Fibroblast of pulmonary artery (primary cell): ENCODE measurements at regions not wholly inside any gene's neighbourhood (a gene's known extent, or its start where the extent isn't known, plus 50 kb on each side); places are given as distances from the start of the nearest gene placed in this dataset.

Source experiments
- DNase-seq: peaks from one replicate; pipeline ENCODE4 v3.0.0-alpha.2; 2010; ENCODE audit warnings: low read depth
- H3K4me3 ChIP-seq: replicated peaks from 2 replicates; pipeline ENCODE4 v1.5.1; 2011; ENCODE audit warnings: low read depth, mild to moderate bottlenecking, control low read depth, low read length, moderate library complexity
- CTCF ChIP-seq: IDR thresholded peaks from 2 replicates; pipeline ENCODE4 v1.5.1; 2011; ENCODE audit warnings: mild to moderate bottlenecking, control low read depth, low read length, inconsistent platforms; ENCODE audit errors: missing control alignments

DNA sequence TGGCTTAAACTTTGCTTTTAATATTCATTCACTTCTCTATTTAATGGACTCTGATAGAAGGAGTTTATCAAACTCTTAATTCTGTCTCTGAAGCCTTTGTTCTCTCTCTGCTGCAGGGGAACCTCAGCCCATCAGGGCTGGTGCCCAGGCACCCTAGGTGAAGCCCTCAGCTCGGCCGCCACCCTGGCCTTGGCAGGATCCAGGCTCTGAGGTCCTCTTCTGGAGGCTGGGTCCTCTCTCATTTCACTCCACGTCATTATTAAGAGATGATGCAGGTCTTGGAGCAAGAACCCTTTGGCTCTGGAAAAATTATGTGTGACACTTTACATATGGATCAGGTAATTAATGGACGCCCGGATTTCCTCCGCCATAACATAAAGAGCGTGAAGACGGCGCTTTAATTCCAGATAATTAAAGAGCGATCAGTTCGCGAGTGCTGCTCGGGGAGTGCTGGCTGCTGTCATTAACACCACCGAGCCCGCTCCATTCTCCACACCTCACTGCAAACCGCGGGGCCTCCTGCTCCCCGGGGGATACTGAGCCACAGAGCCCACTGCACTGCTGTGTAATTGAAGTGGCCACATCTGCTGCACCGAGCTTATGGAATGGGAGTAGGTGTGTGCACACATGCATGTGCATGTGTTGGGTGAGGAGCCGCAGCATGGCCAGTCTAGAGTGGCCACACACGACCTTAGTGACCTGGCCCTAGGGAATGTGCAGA is 259.4 kb upstream of the TNRC6C start:
- DNase-seq = no peak
- TF ChIP-seq CTCF = no peak
- H3K4me3 ChIP-seq = no peak overlapping the region

DNA sequence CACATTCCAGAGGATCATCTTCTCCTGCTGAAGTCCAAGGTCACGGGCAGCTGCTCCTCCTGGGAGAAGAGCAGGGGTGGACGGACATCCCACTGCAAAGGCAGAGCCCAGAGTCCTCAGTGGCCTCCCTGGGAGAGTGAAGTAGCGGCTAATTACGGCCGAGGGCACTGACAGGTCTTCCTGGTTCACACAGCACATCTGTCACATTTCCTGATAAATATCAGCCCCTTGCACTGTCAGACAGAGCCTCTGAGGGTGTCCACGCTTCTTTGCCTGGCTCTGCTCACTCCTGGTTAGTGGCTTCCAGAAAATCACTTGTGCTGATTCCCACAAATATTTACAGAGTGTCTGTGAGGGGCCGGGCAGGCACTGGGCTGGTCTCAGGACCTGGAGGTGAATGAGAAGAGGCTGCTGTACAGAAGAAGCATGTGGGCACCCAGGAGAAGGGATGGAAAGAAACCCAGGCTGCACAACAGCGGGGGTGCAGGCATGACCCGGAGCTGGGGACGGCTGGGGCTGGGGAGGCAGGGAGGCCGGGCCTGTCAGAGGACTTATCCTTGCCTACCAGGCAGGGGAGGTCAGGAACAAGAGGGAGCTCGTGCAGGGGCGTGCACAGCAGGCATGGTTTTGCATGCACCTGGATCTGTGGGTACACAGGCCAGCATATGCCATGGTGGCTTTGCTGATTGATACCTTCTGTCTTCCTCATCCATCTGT is 258.2 kb upstream of the TNRC6C start:
- no peak overlapping the region for H3K4me3 ChIP-seq
- TF ChIP-seq CTCF = no peak
- no peak for DNase-seq

- TF ChIP-seq CTCF = no peak
- no peak for DNase-seq
- H3K4me3 ChIP-seq = no peak overlapping the region
Observed at GRCh38 chr17:77701996-77702395, 256.5 kb upstream of the TNRC6C start.

DNA sequence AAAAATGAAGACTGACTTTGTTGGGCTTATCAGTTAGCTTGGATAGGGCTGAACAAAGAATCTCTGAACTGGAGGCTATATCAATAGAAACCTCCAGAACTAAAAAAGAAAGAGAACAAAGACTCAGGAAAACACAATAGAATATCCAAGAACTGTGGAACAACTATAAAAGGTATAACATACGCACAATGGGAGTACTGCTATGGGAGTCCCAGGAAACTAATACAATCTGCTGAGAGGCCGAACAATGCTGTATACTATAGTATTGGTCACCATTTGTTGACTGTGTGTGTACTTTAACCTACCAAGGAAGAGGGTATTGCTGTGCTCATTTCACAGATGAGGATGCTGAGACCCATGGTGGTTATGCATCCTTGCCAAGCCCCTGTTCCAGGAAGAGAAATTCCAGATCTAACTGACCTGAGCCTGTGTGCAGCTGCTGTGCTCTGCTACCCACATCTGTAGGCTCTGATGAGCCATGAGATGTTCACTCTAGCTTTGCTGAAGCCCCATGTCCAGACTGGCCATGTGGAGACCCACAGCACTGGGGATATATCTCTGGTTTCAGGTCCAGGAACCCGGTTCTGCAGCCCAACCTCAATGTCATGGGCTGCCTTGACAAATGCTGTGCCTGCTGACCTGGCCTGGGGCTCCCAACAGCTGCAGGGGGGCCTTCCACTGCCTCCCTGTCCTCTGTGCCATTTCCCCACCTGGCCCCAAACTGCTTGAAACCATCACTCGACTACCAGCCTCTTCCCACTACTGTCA is 254.3 kb upstream of the TNRC6C start:
- no peak for DNase-seq
- TF ChIP-seq CTCF = no peak

GRCh38 chr17:77706938-77707337 is 251.6 kb upstream of the TNRC6C start:
- H3K4me3 ChIP-seq = no peak overlapping the region
- no peak for TF ChIP-seq CTCF
- DNase-seq = no peak

More for the DNA sequence above, 254.3 kb upstream of the TNRC6C start:
- H3K4me3 ChIP-seq = no peak overlapping the region

- no peak for DNase-seq
- TF ChIP-seq CTCF = no peak
- H3K4me3 ChIP-seq = no peak overlapping the region
Observed at GRCh38 chr17:77707546-77707945, 251.0 kb upstream of the TNRC6C start.
